ENCODE measurements at regions not wholly inside any gene's neighbourhood (a gene's known extent, or its start where the extent isn't known, plus 50 kb on each side); places are given as distances from the start of the nearest gene placed in this dataset.

- Histone ChIP-seq H3K4me1 (peaks cover 5% of the 10 kb centered on the region), H3K27me3 (no peaks in the 10 kb centered on the region), H3K9me3 (no peaks in the 10 kb centered on the region), H3K36me3 (no peaks in the 10 kb centered on the region), H3K27ac (no peak overlapping the region), H3K4me3 (no peak overlapping the region)
- no peak for TF ChIP-seq EP300 (IDR thresholded peaks at IDR 0.05)
- TF ChIP-seq POLR2AphosphoS5 (IDR thresholded peaks at IDR 0.05): no peak
- TF ChIP-seq CTCF (IDR thresholded peaks at IDR 0.05): no peak
- no peak for TF ChIP-seq POLR2A (IDR thresholded peaks at IDR 0.05)
- no peak for DNase-seq (ENCODE audit: low spot score in 2 of 2)
Measured at GRCh38 chr18:45525301-45525700, 90.0 kb upstream of the SLC14A2 start.

DNA sequence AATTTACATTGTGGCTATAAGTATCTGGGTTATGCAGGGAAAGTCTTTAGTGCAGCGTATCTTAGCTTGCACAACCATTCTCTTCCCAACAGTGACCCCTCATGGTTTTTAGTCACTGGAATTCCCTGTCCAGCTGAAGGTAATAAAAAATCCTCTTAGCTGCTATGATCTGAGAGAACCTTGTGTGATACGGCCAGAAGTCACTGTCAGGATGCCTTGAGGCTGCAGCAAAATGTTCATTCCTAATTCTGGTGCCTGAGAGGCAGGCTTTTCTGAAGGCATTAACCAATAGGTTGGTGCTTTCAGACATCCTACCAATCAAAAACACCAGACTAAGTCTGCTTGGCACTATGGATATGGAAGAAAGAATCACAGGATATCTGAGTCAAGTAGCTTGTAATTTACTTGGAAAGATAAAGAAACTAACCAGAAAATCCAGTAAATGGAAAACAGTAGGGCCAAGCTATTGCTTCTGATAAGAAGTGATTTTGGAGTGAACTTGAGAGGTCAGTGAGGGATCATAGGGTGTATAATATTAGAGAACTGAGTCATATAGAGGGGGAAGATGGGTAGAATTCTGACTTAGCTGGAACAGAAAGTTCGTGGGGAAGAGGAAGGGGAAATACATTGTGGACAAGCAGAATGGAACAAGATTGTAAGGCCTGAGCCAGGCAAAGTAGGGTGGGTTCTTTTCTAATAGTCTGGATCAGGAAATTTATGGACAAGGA is 89.0 kb upstream of the SLC14A2 start:
- H3K36me3 ChIP-seq: no peaks in the 10 kb centered on the region
- no peaks in the 10 kb centered on the region for H3K27me3 ChIP-seq
- no peak for DNase-seq (ENCODE audit: low spot score in 2 of 2)
- no peaks in the 10 kb centered on the region for H3K9me3 ChIP-seq
- 62% methylated on average over 3 of the region's 3 CpGs for WGBS
- H3K27ac ChIP-seq: no peak overlapping the region
- no peak overlapping the region for H3K4me3 ChIP-seq
- no peak for TF ChIP-seq EP300 (IDR thresholded peaks at IDR 0.05)
- TF ChIP-seq POLR2A (IDR thresholded peaks at IDR 0.05): no peak
- no peak for TF ChIP-seq POLR2AphosphoS5 (IDR thresholded peaks at IDR 0.05)
- no peak for TF ChIP-seq CTCF (IDR thresholded peaks at IDR 0.05)
- peaks cover 5% of the 10 kb centered on the region for H3K4me1 ChIP-seq

GRCh38 chr18:45527891-45528290 is 87.4 kb upstream of the SLC14A2 start:
- TF ChIP-seq POLR2A (IDR thresholded peaks at IDR 0.05) (no peak), POLR2AphosphoS5 (IDR thresholded peaks at IDR 0.05) (no peak), EP300 (IDR thresholded peaks at IDR 0.05) (no peak)
- no peaks in the 10 kb centered on the region for H3K9me3 ChIP-seq
- no peak overlapping the region for H3K27ac ChIP-seq
- WGBS: 67% methylated on average over 5 of the region's 5 CpGs
- H3K36me3 ChIP-seq: no peaks in the 10 kb centered on the region
- H3K27me3 ChIP-seq: no peaks in the 10 kb centered on the region
- no peaks in the 10 kb centered on the region for H3K4me1 ChIP-seq
- no peak overlapping the region for H3K4me3 ChIP-seq
- no peak for DNase-seq (ENCODE audit: low spot score in 2 of 2)

- DNase-seq (ENCODE audit: low spot score in 2 of 2): no peak
- Histone ChIP-seq H3K27me3 (no peaks in the 10 kb centered on the region), H3K4me3 (no peak overlapping the region), H3K4me1 (no peaks in the 10 kb centered on the region), H3K27ac (no peak overlapping the region), H3K36me3 (no peaks in the 10 kb centered on the region), H3K9me3 (no peaks in the 10 kb centered on the region)
- 45% methylated on average over 2 of the region's 2 CpGs for WGBS
- TF ChIP-seq POLR2AphosphoS5 (IDR thresholded peaks at IDR 0.05) (no peak), POLR2A (IDR thresholded peaks at IDR 0.05) (no peak), EP300 (IDR thresholded peaks at IDR 0.05) (no peak), CTCF (IDR thresholded peaks at IDR 0.05) (no peak)
Measured at GRCh38 chr18:45528712-45529336, 86.5 kb upstream of the SLC14A2 start.

GRCh38 chr18:45538444-45538843 is 76.8 kb upstream of the SLC14A2 start:
- no peak for TF ChIP-seq CTCF (IDR thresholded peaks at IDR 0.05)
- no peak for TF ChIP-seq POLR2AphosphoS5 (IDR thresholded peaks at IDR 0.05)
- no peak for TF ChIP-seq EP300 (IDR thresholded peaks at IDR 0.05)
- no peak for TF ChIP-seq POLR2A (IDR thresholded peaks at IDR 0.05)
- H3K27me3 ChIP-seq: no peaks in the 10 kb centered on the region
- DNase-seq (ENCODE audit: low spot score in 2 of 2): no peak
- 94% methylated on average over 2 of the region's 2 CpGs for WGBS
- H3K4me1 ChIP-seq: no peaks in the 10 kb centered on the region
- no peaks in the 10 kb centered on the region for H3K36me3 ChIP-seq
- H3K27ac ChIP-seq: no peak overlapping the region
- H3K9me3 ChIP-seq: no peaks in the 10 kb centered on the region
- H3K4me3 ChIP-seq: no peak overlapping the region
